GM12878 (cell line): ENCODE measurements at regions not wholly inside any gene's neighbourhood (a gene's known extent, or its start where the extent isn't known, plus 50 kb on each side); places are given as distances from the start of the nearest gene placed in this dataset.

Experiments used
- ATAC-seq: fragments of 200-7000 bp; cut with Tn5 transposase; 3 replicates; pipeline ENCODE4 v1.9.1; 2020; ENCODE audit warnings: mild to moderate bottlenecking, moderate library complexity
- BruUV-seq: library from RNA; stranded (reverse); fragments of 400-500 nt; replicated peaks from 2 replicates; lab custom pipeline; 2021; lab: Mats Ljungman, UMichigan
- CTCF ChIA-PET: fragments of 300-600 bp; sonication (Branson Sonifier 250); formaldehyde crosslinking; extraction: SDS; loops from one replicate; lab custom pipeline; 2021; ENCODE audit warnings: inconsistent platforms; lab: Yijun Ruan, JAX
- POLR2A ChIA-PET: fragments of 350-600 bp; formaldehyde crosslinking; extraction: SDS; loops from one replicate; lab custom pipeline; 2021; ENCODE audit warnings: inconsistent platforms; lab: Charles Lee
- RAD21 ChIA-PET: fragments of 300-600 bp; sonication (Branson Sonifier 250); formaldehyde crosslinking; loops from one replicate; lab custom pipeline; 2023; ENCODE audit warnings: antibody characterized with exemption; ENCODE audit not compliant: unreplicated experiment; lab: Charles Lee
- SMC1A ChIA-PET: fragments of 300-600 bp; sonication (Branson Sonifier 250); formaldehyde crosslinking; loops from one replicate; lab custom pipeline; 2023; ENCODE audit not compliant: unreplicated experiment, uncharacterized antibody; lab: Charles Lee
- DNase-seq: peaks from one replicate; pipeline ENCODE4 v3.0.0-alpha.2; 2011; ENCODE audit warnings: low read depth, low spot score
- FAIRE-seq: peaks from 3 replicates; lab custom pipeline; 2011; peaks lifted over from hg19 to GRCh38; lab: Jason Lieb, UNC
- H2AFZ ChIP-seq: 2 replicates; pipeline ENCODE4 v1.6.0; 2011; ENCODE audit warnings: low read depth, low read length, control low read depth; ENCODE audit not compliant: control insufficient read depth
- H3K27ac ChIP-seq: 2 replicates; pipeline ENCODE4 v1.5.1; 2011; ENCODE audit warnings: control low read depth; ENCODE audit not compliant: control insufficient read depth, insufficient read depth
- H3K27me3 ChIP-seq, 2 experiments: replicated peaks in 1 of 2; 2 replicates each; pipeline versions ENCODE4 v1.6.0 to v1.6.1; 2011; ENCODE audit warnings: low read length in 1 of 2; ENCODE audit not compliant: control insufficient read depth in 2 of 2, insufficient read depth in 2 of 2
- H3K36me3 ChIP-seq, 2 experiments: 2 replicates each; pipeline ENCODE4 v1.5.1; 2011; ENCODE audit warnings: low read length in 1 of 2; ENCODE audit not compliant: control insufficient read depth in 2 of 2, insufficient read depth in 2 of 2
- H3K4me1 ChIP-seq: 2 replicates; pipeline ENCODE4 v1.6.1; 2011; ENCODE audit warnings: mild to moderate bottlenecking, low read length, moderate library complexity, mixed read lengths; ENCODE audit not compliant: control insufficient read depth, insufficient read depth
- H3K4me2 ChIP-seq: 2 replicates; pipeline ENCODE4 v1.6.0; 2011; ENCODE audit warnings: control low read depth; ENCODE audit not compliant: control insufficient read depth, insufficient read depth
- H3K4me3 ChIP-seq: fragments of 200-600 bp; sonication (generic); 2 replicates; pipeline ENCODE4 v1.5.1; 2016
- H3K79me2 ChIP-seq: 2 replicates; pipeline ENCODE4 v1.6.0; 2011; ENCODE audit warnings: low read length; ENCODE audit not compliant: control insufficient read depth, insufficient read depth
- H3K9ac ChIP-seq: 2 replicates; pipeline ENCODE4 v1.8.0; 2011; ENCODE audit warnings: low read length, control low read depth, mixed read lengths; ENCODE audit not compliant: control insufficient read depth, insufficient read depth
- H3K9me3 ChIP-seq: replicated peaks from 3 replicates; pipeline ENCODE4 v1.5.1; 2011; ENCODE audit warnings: mild to moderate bottlenecking, low read length; ENCODE audit not compliant: control insufficient read depth, insufficient read depth
- H4K20me1 ChIP-seq: 2 replicates; pipeline ENCODE4 v1.6.0; 2011; ENCODE audit not compliant: control insufficient read depth, insufficient read depth
- HSF1 ChIP-seq: fragments of 150-350 bp; IDR thresholded peaks from 2 replicates; pipeline ENCODE4 v1.6.1; 2014; ENCODE audit warnings: mild to moderate bottlenecking, low read depth, low read length
- JUND ChIP-seq: IDR thresholded peaks from 2 replicates; pipeline ENCODE4 v1.6.1; 2012; ENCODE audit warnings: low read depth, mild to moderate bottlenecking, low read length, improper control_type of control experiment, moderate library complexity
- NFIC ChIP-seq: IDR thresholded peaks from 2 replicates; pipeline ENCODE4 v1.6.1; 2012; ENCODE audit warnings: low read depth, mild to moderate bottlenecking, inconsistent platforms, low read length, moderate library complexity
- NRF1 ChIP-seq: conservative IDR thresholded peaks from 2 replicates; pipeline ENCODE4 v1.6.1; 2011; ENCODE audit warnings: mild to moderate bottlenecking, low read depth, low read length, improper control_type of control experiment
- SMAD5 ChIP-seq: IDR thresholded peaks from 2 replicates; pipeline ENCODE4 v1.6.1; 2016; ENCODE audit warnings: antibody characterized with exemption, low read depth
- SMC3 ChIP-seq: IDR thresholded peaks from 2 replicates; pipeline ENCODE4 v1.6.1; 2011; ENCODE audit warnings: low read length, improper control_type of control experiment, borderline replicate concordance
- ZBTB33 ChIP-seq: fragments of 450-650 bp; IDR thresholded peaks from 2 replicates; pipeline ENCODE4 v1.6.1; 2017; ENCODE audit warnings: mild to moderate bottlenecking
- WGBS: methylation state at CpG from one replicate; pipeline ENCODE4 v1.1.6; 2016; ENCODE audit warnings: low lambda C conversion rate; ENCODE audit not compliant: insufficient replicate concordance, insufficient coverage; ENCODE audit errors: missing lambda C conversion rate; 5-methylcytosine and 5-hydroxymethylcytosine counted together
- in situ Hi-C: fragments of 300-500 bp; cut with MboI; formaldehyde crosslinking; loops from 9 replicates; pipeline ENCODE4 v1.14.3; 2018; ENCODE audit warnings: mixed read lengths
- intact Hi-C: fragments of 100-400 bp; cut with micrococcal nuclease; formaldehyde crosslinking; loops from one replicate; pipeline ENCODE4 v1.14.2; 2022; ENCODE audit not compliant: unreplicated experiment

GRCh38 chr18:78138983-78139496 lies 840.6 kb upstream of the SALL3 start (continued):
- TF ChIP-seq ZBTB33 = no peak
- no peak for TF ChIP-seq HSF1
- no peak for TF ChIP-seq JUND
- no peak for TF ChIP-seq NFIC
- no peak for TF ChIP-seq SMC3
- TF ChIP-seq, all 136 proteins: peak for 0

DNA sequence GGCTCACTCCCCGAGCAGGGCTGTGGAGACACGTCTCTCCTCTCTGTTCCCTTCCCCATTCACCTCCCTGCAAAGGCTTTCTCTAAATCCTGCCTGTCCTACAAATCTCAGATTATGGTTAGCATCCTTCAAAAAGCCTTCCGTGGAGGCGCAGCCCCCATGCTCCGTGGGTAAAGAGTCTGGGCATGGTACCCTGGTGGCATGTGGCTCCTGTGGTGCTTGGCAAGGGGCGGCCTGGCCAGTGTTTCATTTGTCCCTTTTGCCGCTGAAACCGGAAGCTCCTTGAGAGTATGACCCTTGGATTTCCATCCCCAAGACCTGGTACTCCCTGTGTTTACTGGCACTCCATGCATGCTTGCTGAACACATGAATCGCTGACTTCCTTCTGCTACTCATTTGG lies 839.3 kb upstream of the SALL3 start:
- no peak overlapping the region for H3K9ac ChIP-seq
- H2AFZ ChIP-seq = no peak overlapping the region
- DNase-seq = no peak
- CTCF ChIA-PET = no interaction called here
- H3K36me3 ChIP-seq = no peaks in the 10 kb centered on the region
- H3K79me2 ChIP-seq = no peaks in the 10 kb centered on the region
- intact Hi-C loops = no loop called here
- H3K4me2 ChIP-seq = no peak overlapping the region
- SMC1A ChIA-PET = no interaction called here
- BruUV-seq = no TSS peak
- no peak for ATAC-seq
- H3K27me3 ChIP-seq = no peaks in the 10 kb centered on the region
- 49% methylated on average over 9 of the region's 9 CpGs for WGBS
- no peaks in the 10 kb centered on the region for H3K4me1 ChIP-seq
- POLR2A ChIA-PET = no interaction called here
- RAD21 ChIA-PET = no interaction called here
- in situ Hi-C loops = no loop called here
- FAIRE-seq = no peak
- no peak overlapping the region for H3K27ac ChIP-seq
- no peak overlapping the region for H3K4me3 ChIP-seq
- TF ChIP-seq NRF1 = no peak
- no peak for TF ChIP-seq SMAD5
- no peaks in the 10 kb centered on the region for H4K20me1 ChIP-seq
- H3K9me3 ChIP-seq = no peaks in the 10 kb centered on the region
